ENCODE measurements at regions not wholly inside any gene's neighbourhood (a gene's known extent, or its start where the extent isn't known, plus 50 kb on each side); places are given as distances from the start of the nearest gene placed in this dataset.

- Histone ChIP-seq H3K27me3 (ENCODE audit: control insufficient read depth in 3 of 3, insufficient read depth in 3 of 3, low read length in 2 of 3) (no peaks in the 10 kb centered on the region), H3K4me3 (no peak overlapping the region), H3K36me3 (ENCODE audit: control insufficient read depth in 4 of 4, insufficient read depth in 4 of 4, low read length in 4 of 4) (no peaks in the 10 kb centered on the region), H3K9ac (ENCODE audit: insufficient read depth in 1 of 2, low read length in 2 of 2) (no peak overlapping the region), H3K4me1 (ENCODE audit: control insufficient read depth in 5 of 5, insufficient read depth in 5 of 5, low read length in 5 of 5) (no peaks in the 10 kb centered on the region), H3K9me3 (ENCODE audit: control insufficient read depth in 4 of 4, insufficient read depth in 3 of 4, low read length in 3 of 4) (no peaks in the 10 kb centered on the region), H3K27ac (ENCODE audit: low read depth in 1 of 2, low read length in 1 of 2) (no peak overlapping the region)
- DNase-seq = no peak
- no peak for TF ChIP-seq CTCF (IDR thresholded peaks at IDR 0.05; ENCODE audit: control extremely low read depth, extremely low read depth)
- no peak for ATAC-seq (ENCODE audit: insufficient read depth, low FRiP score)
Observed at GRCh38 chr13:75061909-75062308, 420.1 kb downstream of the TBC1D4 start.

DNA sequence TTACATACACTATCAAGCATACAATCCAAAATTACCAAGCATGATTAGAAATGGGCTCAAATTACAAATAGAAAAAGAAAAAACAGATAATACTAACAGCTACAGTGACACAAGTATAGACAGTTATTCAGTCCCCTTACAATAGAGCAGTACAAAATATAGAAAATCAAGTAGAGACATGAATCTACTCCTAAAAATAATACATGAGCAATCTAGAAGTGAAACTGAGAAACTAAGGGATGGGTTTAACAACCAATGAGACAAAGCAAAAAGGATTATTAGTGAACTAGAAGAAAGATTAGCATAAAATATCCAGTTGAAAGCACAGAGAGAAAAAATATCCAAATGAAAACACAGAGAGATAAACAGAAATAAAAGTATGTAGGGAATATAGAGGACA, 426.7 kb downstream of the TBC1D4 start:
- no peak for DNase-seq

DNA sequence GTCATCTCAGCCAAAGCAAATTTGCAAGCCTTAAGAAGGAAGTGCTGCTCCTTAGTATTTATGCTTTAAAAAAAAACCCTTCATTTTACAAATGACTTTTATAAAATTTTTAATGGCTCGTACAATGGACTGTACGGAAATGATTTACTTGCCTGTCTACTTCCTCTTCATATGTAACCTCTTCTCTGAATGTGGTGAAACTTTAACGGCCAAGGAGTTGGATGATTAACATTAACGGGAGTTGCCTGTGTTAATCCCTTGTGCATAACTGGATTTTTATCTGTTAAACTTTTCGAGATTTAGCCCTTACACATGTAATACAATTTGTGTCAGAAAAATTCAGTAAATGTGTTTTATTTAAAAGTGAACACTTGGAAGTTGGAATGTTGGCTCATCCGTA, 429.4 kb downstream of the TBC1D4 start:
- H3K4me3 ChIP-seq = no peak overlapping the region
- no peak overlapping the region for H3K9ac ChIP-seq (ENCODE audit: insufficient read depth in 1 of 2, low read length in 2 of 2)
- no peaks in the 10 kb centered on the region for H3K36me3 ChIP-seq (ENCODE audit: control insufficient read depth in 4 of 4, insufficient read depth in 4 of 4, low read length in 4 of 4)
- ATAC-seq (ENCODE audit: insufficient read depth, low FRiP score) = no peak
- TF ChIP-seq CTCF (IDR thresholded peaks at IDR 0.05; ENCODE audit: control extremely low read depth, extremely low read depth) = no peak
- 82 to 83% methylated on average over 6 of the region's 6 CpGs for whole genome bisulfite sequencing, 2 donors
- H3K9me3 ChIP-seq (ENCODE audit: control insufficient read depth in 4 of 4, insufficient read depth in 3 of 4, low read length in 3 of 4) = no peaks in the 10 kb centered on the region
- no peak for DNase-seq
- H3K27me3 ChIP-seq (ENCODE audit: control insufficient read depth in 3 of 3, insufficient read depth in 3 of 3, low read length in 2 of 3) = no peaks in the 10 kb centered on the region
- no peaks in the 10 kb centered on the region for H3K4me1 ChIP-seq (ENCODE audit: control insufficient read depth in 5 of 5, insufficient read depth in 5 of 5, low read length in 5 of 5)
- H3K27ac ChIP-seq (ENCODE audit: low read depth in 1 of 2, low read length in 1 of 2) = no peak overlapping the region

More for the DNA sequence above, 426.7 kb downstream of the TBC1D4 start:
- Histone ChIP-seq H3K4me3 (no peak overlapping the region), H3K4me1 (ENCODE audit: control insufficient read depth in 5 of 5, insufficient read depth in 5 of 5, low read length in 5 of 5) (no peaks in the 10 kb centered on the region), H3K36me3 (ENCODE audit: control insufficient read depth in 4 of 4, insufficient read depth in 4 of 4, low read length in 4 of 4) (no peaks in the 10 kb centered on the region), H3K27me3 (ENCODE audit: control insufficient read depth in 3 of 3, insufficient read depth in 3 of 3, low read length in 2 of 3) (no peaks in the 10 kb centered on the region), H3K27ac (ENCODE audit: low read depth in 1 of 2, low read length in 1 of 2) (no peak overlapping the region), H3K9me3 (ENCODE audit: control insufficient read depth in 4 of 4, insufficient read depth in 3 of 4, low read length in 3 of 4) (no peaks in the 10 kb centered on the region), H3K9ac (ENCODE audit: insufficient read depth in 1 of 2, low read length in 2 of 2) (no peak overlapping the region)
- TF ChIP-seq CTCF (IDR thresholded peaks at IDR 0.05; ENCODE audit: control extremely low read depth, extremely low read depth) = no peak
- ATAC-seq (ENCODE audit: insufficient read depth, low FRiP score) = no peak

DNA sequence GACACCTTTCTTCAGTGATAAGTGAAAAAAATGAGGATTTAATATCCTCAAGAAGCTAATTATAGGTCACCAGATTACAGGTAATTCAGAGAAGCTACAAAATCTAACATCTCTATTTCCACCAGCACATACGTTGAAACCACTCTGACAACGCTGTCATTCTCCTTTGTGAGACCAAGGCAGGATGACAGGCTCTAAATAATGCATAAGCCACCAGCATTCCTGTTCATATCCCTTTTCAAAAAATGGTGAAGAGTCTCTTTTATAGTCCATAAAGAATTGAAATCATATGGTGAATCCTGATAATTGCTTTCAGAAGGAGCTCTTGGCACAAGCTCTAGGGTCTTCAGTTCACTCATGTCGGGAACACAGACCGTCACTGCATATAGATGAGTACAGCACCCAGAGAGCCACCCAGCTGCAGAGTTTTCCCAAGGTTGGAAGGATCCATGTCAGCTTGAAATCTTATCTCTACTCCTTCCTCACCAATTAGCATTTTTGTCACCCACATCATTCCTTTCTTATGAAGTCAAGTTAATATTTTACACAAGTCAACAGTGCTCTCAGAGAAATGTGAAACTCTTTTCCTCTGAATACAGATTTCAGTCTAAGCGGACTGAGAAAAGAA, 431.4 kb downstream of the TBC1D4 start:
- H3K4me3 ChIP-seq = no peak overlapping the region
- no peak overlapping the region for H3K9ac ChIP-seq (ENCODE audit: insufficient read depth in 1 of 2, low read length in 2 of 2)
- no peaks in the 10 kb centered on the region for H3K9me3 ChIP-seq (ENCODE audit: control insufficient read depth in 4 of 4, insufficient read depth in 3 of 4, low read length in 3 of 4)
- no peaks in the 10 kb centered on the region for H3K4me1 ChIP-seq (ENCODE audit: control insufficient read depth in 5 of 5, insufficient read depth in 5 of 5, low read length in 5 of 5)
- no peaks in the 10 kb centered on the region for H3K27me3 ChIP-seq (ENCODE audit: control insufficient read depth in 3 of 3, insufficient read depth in 3 of 3, low read length in 2 of 3)
- H3K27ac ChIP-seq (ENCODE audit: low read depth in 1 of 2, low read length in 1 of 2) = no peak overlapping the region
- peak in 1 of 3 donors; percentile 29 for DNase-seq
- H3K36me3 ChIP-seq (ENCODE audit: control insufficient read depth in 4 of 4, insufficient read depth in 4 of 4, low read length in 4 of 4) = no peaks in the 10 kb centered on the region
- 73 to 87% methylated on average over 5 of the region's 5 CpGs for whole genome bisulfite sequencing, 2 donors
- TF ChIP-seq CTCF (IDR thresholded peaks at IDR 0.05; ENCODE audit: control extremely low read depth, extremely low read depth) = no peak
- ATAC-seq (ENCODE audit: insufficient read depth, low FRiP score) = no peak
